Upper lobe of left lung (tissue), 4 donors: ENCODE measurements at regions not wholly inside any gene's neighbourhood (a gene's known extent, or its start where the extent isn't known, plus 50 kb on each side); places are given as distances from the start of the nearest gene placed in this dataset.

Experiments
- CTCF ChIP-seq, 6 experiments: fragments of 450-650 bp in 4 of 6; fragments of 200-600 bp in 2 of 6; sonication (generic) in 2 of 6; IDR thresholded peaks; one replicate each; pipeline ENCODE4 v1.5.1; 2016 to 2019; ENCODE audit warnings: antibody characterized with exemption in 6 of 6
- POLR2A ChIP-seq, 4 donors: fragments of 450-650 bp; IDR thresholded peaks; one replicate each; pipeline ENCODE4 v1.5.1; 2016 to 2017; ENCODE audit warnings: antibody characterized with exemption in 4 of 4, mild to moderate bottlenecking in 2 of 4

- no peak for TF ChIP-seq POLR2A (IDR thresholded peaks at IDR 0.05)
- no peak for TF ChIP-seq CTCF (IDR thresholded peaks at IDR 0.05)
Measured at GRCh38 chr12:13701502-13701901, 279.9 kb downstream of the GRIN2B start.
